Daoy (cell line): ENCODE measurements at regions not wholly inside any gene's neighbourhood (a gene's known extent, or its start where the extent isn't known, plus 50 kb on each side); places are given as distances from the start of the nearest gene placed in this dataset.
"Not testable (repeated sequence)": the region's sequence is repeated elsewhere in the genome, so short reads cannot be mapped to it uniquely, and the experiment has no call there.

ENCODE experiments used
- DNase-seq: peaks from one replicate; pipeline ENCODE4 v3.0.0-alpha.2; 2015; ENCODE audit warnings: low read depth

DNA sequence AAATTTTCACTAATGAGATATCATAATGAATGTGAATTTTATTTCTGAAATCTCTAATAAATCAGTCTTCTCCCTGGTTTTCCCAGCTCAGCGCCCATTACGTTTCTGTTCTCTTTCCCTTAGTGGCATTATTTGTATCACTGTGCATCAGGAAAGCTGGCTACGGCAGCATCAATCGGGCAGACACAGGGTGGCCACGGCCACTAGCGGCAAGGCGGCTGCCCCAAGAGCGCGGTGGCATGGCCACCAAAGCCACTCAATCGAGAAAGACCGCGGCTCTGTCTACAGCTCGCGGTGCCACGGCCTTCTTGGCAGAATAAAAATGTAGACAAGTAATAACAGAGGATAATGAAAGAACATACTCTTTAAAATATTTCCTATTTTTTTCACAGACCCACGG lies 168.0 kb downstream of the RPIA start:
- DNase-seq: no peak

DNA sequence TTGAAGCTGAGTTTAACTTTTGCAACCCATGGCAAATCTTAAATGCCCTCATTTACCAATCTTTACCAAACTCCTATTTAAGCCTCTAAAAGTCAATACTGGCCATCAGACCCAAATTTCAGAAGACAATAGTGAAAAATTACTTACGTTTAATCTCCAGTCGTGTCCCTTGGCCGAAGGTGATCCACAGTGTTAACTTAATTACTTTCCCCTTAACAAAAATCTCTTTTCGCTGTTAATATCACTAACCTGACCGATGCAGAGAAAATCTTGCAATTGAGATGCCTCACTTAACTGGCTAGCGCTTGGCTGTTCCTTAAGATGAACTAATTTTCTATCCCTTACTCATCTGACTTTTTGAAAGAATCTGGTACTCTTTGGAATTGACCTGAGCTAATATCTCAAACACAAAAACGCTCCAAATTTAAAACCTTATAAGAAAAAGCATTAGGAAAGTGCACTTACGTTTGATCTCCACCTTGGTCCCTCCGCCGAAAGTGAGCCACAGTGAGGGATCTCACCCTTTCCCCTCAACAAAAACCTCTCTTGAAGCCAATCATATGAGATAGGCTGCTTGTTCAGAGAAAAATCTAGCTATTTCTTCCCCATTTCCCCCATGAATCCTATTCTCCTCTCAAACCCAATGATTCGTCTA lies 169.1 kb downstream of the RPIA start:
- no peak for DNase-seq

DNA sequence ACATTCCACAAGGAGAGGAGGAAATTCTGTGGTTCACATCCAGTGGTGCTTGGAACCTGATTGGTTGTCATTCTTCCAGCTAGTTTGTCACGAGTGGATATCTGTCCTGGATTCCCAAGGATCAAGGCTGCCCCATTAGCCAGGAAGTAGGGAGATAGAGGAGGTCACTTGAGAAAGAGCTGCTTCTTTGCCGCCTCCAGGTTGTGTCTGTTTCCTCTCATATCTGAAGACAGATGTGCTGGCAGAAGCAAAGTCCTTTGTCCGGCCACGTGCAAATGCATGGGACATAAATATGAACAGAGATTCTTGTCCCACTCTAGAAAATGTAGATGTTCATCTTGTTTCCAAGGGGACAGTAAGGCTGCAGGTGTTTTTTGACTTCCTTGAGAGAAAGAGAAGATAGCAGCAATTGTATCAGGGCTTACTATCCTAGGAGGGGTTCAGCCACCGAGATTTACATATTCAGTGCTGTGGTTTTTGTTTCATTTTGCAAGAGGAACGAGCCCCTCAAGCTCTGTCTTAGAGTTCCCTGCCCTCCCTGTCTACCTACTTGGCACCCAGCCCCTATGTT lies 174.4 kb downstream of the RPIA start:
- DNase-seq: no peak

DNA sequence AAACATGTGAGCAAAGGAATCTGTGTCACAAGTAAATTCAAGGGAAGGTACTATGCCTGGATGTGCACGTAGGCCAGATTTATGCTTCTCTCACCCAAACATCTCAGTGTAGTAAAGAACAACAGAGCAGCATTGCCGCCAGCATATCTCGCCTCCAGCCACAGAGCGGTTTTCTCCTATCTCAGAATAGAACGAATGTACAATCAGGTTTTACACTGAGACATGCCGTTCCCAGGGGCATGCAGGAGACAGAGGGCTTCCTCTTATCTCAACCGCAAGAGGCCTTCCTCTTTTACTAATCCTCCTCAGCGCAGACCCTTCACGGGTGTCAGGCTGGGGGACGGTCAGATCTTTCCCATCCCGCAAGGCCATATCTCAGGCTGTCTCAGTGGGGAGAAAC lies 175.3 kb downstream of the RPIA start:
- no peak for DNase-seq

DNA sequence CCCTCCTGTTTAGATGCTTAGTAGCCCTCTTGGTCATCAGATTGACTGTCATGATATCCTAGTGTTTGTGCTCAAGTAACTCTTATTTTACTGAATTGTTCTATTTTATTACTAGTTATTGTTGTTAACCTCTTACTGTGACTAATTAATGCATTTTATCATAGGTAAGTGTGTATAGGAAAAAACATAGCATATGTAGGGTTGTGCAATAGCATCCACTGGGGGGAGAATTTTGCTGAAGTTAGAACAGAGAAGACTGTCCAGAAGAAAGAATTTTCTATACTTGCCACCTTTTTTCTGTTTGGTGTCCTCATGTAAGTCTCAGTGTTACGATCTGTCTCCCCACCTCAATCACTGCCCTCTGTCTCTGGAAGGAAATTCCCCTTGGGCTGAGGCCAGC lies 177.4 kb downstream of the RPIA start:
- DNase-seq: no peak

DNA sequence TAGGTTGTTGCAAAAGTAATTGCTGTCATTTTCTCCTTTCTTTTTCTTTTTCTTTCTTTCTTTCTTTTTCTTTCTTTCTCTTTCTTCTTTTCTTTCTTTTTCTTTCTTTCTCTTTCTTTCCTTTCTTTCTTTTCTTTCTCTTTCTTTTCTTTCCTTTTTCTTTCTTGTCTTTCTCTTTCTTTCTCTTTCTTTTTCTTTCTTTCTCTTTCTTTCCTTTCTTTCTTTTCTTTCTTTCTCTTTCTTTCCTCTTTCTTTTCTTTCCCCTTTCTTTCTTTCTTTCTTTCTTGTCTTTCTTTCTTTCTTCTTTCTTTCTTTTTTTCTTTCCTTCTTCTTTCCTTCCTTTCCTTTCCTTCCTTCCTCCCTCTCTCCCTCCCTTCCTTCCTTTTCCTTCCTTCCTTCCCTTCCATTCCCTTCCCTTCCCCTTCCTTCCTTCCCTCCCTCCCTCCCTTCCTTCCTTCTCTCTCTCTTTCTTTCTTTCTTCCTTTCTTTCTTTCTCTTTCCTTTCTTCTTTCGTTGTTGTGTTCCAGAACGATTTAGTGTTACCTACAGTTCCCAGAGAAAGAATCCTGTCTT lies 178.9 kb downstream of the RPIA start:
- DNase-seq: no peak

DNA sequence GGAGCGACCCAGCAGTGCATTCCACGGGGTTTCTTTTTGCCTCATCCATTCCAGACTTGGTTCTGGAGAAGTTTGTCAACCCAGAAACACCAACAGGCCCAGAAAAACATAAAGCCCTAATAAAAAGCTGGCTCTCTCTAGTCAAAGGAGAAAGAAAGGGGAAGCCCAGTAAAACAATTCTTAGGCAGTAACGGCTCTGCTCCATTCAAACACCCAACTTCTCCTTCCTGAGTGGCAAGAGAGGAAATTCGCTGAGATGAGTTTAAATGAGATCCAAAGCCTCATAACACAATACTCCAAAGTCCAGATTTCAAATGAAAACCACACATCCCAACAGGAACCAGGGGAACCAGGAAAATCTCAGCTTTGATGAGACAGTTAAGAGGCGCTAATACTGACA lies 179.9 kb downstream of the RPIA start:
- DNase-seq: no peak

DNA sequence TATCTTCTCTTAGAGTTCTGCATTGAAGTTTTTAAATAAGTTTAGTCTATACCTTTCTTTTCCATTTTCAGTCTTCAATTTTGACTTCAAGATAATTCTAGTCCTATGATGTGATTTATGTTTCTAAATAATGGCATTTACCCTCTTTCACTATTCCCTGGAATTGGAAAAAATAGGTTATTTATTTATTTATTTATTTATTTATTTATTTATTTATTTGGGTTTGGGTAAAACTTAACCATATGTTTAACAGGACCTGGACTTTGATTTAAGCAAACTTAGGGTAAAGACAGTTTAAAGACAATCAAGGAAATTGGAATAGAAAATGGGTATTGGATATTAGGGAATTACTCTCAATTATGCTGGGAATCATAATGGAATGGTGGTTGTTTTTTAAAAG lies 182.1 kb downstream of the RPIA start:
- DNase-seq: no peak

DNA sequence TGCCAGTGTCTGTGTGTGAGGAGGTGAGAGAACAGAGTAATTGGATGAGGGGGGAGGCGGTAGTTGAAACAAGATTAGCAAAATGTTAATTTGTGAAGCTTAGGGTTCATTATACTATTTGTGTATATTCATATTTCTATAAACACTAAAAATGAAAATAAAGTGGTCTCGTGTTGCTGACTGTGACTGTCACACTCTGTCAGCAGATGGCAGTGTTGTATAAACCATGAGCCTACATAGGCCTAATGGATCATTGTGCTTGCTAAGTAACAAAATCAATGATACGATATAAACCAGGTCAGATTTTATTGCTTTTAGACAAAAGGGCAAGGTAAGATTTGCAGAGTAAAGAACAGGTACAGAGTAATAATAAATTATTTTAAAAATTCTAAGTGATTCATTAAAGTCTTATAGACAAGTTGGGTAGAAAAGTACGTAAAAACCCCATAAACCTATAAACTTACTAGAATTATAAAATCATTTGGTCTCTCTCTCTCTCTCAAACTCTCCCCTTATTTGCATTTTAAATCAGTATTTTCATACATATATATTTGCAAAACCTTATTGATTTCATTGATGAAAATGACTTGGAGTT lies 182.7 kb downstream of the RPIA start:
- peak; percentile 59 for DNase-seq

DNA sequence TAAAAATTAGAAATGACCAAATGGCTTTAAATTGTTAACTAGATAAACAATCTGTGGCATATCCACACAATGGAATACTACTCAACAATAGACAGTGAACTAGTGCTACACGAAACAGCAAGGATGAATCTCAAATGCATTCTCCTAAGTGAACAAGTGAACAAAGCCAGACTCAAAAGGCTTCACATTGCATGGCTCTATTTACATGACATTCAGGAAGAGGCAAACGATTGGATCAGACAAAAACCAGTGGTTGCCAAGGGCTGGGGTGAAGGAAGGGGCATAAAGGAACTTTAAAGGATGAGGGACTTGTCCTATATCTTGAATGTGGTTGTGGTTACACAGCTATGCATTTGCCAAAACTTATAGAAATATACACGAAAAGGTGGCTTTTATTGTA lies 184.3 kb downstream of the RPIA start:
- no peak for DNase-seq

DNA sequence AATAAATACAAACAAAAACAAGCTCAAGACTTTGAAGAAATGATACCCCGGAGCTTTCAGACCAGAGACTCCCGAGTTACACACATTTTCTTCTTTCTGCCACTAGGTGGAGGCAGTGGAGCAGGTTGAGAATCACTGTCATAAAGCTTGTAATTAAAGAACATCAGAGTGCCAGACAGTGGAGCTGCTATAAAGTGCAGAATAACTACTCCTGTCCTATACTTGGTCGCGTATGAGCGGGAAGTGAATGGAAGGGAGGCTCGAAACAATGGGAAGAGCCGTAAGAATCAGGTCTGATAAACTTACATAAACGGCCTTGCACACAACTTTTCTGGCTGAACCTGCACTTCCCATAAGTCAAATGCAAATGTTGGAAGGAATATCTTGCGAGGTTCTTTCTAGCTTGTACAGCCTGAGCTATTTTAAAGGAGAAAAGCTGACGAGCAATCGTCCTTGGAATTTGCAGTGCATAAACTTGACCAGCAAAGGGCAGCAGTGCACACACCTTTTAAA lies 189.0 kb downstream of the RPIA start:
- DNase-seq: peak; percentile 68

DNA sequence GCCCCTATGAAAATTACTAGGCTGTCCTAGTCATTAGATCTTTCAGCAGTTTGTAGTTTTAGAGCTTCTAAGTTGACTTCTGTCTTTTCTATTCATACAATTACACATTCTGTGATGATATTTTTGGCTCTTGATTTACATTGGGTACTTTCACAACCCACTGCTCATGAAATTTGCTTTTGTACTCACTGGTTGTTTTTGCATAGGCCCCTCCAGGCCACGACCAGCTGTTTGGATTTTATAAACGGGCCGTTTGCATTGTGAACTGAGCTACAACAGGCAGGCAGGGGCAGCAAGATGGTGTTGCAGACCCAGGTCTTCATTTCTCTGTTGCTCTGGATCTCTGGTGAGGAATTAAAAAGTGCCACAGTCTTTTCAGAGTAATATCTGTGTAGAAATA lies 193.8 kb downstream of the RPIA start:
- no peak for DNase-seq

DNA sequence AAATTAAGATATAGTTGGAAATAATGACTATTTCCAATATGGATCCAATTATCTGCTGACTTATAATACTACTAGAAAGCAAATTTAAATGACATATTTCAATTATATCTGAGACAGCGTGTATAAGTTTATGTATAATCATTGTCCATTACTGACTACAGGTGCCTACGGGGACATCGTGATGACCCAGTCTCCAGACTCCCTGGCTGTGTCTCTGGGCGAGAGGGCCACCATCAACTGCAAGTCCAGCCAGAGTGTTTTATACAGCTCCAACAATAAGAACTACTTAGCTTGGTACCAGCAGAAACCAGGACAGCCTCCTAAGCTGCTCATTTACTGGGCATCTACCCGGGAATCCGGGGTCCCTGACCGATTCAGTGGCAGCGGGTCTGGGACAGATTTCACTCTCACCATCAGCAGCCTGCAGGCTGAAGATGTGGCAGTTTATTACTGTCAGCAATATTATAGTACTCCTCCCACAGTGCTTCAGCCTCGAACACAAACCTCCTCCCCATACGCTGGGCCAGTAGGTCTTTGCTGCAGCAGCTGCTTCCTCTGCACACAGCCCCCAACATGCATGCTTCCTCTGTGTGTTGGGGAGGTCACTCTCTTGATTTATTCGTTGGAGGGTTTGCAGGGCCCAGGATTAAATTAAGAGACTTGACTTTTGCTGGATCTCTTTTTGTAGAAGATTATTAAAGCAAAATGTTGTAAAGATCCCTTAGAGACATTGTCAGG lies 194.4 kb downstream of the RPIA start:
- DNase-seq: no peak

DNA sequence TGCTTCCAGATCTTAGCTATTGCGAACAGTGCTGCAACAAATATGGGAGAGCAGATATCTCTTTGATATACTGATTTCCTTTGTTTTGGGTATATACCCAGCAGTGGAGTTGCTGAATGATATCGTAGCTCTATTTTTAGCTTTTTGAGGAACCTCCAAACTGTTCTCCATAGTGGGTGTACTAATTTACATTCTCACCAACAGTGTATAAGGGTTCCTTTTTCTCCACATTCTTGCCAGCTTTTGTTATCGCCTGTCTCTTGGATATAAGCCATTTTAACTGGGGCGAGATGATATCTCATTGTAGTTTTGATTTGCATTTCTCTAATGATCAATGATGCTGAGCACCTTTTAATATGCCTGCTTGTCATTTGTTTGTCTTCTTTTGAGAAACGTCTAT lies 196.0 kb downstream of the RPIA start:
- DNase-seq: not testable (repeated sequence)

DNA sequence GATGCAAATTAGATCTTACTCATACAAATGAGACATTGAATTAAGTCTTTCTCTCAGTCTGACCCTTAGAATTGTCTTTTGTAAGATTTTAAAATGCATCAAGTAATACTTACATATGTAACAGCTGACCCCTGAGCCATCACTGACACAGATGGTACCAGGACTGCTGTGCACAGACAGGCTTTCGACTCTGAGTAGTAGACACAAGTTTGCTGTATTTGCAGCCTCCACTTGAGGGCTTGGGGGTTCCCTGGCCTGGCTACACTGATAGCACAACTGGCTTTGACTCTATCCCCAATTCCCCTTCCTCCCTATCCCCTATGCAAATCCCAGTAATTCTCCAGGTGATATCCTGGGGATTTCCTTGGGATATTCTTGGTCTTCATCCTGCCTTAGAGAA lies 200.7 kb downstream of the RPIA start:
- DNase-seq: no peak

DNA sequence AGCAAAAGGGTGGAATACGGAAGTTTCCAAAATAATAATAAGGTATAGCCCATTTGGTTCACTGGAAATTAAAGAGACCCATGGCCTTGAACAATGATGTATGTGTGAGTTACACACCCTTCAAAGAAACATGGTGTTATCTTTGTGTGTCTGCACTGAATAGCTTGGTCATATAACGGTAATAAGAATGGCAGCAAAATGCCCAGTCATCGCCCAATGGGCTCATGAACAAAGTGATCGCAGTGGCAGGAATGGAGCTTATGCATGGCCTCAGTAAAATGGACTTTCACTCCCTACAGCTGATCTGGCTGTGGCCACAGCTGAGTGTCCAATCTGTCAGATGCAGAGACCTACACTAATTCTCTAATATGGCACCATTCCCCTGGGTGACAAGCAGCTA lies 201.3 kb downstream of the RPIA start:
- no peak for DNase-seq

DNA sequence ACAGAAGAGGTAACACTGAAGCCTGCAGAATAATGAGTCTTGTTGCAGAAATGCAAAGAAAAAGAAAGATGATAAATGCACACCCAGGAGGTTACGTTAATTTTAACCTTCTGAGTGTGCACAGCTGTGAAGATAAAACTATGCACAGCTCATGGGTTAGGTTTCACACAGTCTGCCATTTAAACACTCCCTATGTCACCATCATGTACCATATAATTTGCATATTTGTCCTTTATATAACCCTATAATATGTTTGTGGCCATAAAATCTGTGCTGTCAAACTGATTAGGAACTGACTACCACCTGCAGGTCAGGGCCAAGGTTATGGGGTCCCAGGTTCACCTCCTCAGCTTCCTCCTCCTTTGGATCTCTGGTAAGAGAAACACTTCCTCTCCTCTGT lies 205.5 kb downstream of the RPIA start:
- DNase-seq: no peak

DNA sequence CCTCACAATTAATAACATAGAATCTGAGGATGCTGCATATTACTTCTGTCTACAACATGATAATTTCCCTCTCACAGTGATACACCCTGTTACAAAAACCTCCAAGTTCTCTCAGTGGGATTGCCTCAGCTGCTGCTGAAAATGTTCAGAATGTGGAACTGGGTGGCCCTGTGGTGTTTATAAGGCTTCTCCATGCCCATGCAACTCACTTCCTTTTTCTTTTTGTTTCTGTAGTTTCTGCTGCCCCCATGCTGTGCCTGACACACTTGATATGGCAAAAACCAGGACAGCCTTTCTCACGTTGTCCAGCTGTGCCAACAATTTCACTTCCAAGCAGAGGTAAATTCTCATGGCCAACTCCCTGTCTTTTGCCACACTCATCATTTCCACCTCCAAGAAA lies 206.2 kb downstream of the RPIA start:
- peak; percentile 13 for DNase-seq

DNA sequence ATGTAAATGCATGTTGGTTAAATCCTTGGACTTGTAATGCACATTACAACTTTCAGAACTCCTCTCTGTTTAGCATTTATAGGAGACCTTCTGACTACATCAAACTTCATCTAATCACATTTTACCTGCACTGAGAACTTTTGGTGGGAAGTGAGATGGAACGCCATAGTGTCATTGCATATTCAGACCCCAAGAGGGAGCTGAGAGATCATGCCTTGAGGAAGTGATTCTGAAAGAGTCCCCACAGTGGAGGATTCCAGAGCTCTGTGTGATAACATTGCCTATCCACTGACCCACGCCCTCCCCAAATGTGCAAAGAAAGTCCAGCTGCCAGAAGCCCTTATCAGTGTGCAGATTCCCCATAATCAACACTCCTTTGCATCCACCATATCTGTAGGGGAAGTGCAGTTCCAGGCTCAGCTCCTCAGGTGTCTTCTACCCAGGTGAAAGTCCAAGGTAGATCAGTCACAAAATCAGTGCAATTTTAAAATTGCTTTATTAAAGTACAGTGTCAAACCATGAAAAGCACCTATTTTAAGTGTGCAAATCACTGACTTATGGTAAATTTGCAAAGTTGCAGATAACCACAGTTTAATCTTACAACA lies 212.4 kb downstream of the RPIA start:
- DNase-seq: peak; percentile 21

DNA sequence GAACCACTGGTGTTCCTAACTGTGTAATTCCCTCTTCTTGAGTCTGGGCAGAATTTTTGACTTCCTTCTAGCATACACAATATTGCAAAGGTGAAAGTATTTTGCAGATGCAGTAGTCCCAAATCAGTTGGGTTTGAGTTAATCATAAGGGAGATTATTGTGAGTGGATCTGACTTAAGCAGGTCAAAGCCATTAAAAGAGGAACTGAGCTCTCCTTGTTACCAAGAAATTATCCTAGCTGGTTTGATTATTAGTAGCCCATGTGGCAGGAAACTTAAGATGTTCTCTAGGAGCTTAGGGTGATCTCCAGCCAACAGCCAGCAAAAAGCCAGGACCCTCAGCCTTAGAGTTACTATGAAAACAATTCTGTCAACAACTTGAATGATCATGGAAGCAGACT lies 221.8 kb downstream of the RPIA start:
- DNase-seq: no peak

DNA sequence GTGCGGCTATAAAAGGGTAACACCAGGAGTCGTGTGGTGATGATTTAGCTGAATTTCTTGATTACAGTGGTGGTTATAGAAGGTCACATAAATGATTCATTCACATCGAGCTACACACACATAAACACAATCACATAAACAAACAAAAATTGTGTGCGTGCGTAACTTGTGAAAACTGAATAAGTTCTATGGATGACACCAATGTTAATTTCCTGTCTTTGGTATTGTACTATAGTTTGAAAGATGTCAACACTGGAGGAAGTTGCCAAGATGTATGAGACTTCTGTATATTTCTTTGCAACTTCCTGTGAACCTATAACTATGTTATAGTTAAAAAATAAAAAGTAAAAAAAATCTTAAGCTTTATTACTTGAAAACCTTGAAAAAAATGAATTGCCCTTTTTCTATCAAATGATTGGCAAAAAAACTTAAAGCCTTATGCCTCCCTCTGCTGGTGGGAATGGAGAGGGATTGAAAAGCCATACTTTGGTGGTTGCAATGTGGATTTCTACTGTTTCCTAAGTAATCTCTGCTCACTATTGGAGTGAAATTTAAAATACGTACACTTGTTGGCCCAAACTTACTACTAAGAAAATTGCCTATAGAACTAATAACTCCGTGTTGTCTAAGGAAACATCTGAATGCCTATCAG lies 227.7 kb downstream of the RPIA start:
- DNase-seq: peak; percentile 32

DNA sequence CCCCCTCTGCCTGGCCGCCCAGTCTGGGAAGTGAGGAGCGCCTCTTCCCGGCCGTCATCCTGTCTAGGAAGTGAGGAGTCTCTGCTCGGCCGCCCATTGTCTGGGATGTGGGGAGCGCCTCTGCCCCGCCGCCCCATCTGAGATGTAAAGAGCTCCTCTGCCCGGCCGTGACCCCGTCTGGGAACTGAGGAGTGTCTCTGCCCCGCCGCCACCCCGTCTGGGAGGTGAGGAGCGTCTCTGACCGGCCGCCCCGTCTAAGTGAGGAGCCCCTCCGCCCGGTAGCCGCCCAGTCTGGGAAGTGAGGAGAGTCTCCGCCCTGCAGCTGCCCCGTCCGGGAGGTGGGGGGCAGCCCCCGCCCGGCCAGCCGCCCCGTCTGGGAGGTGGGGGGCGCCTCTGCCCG lies 228.9 kb downstream of the RPIA start:
- DNase-seq: not testable (repeated sequence)
